Ramos (cell line): ENCODE measurements at regions not wholly inside any gene's neighbourhood (a gene's known extent, or its start where the extent isn't known, plus 50 kb on each side); places are given as distances from the start of the nearest gene placed in this dataset.

Experiments used
- in situ Hi-C: fragments of 300-500 bp; cut with MboI; formaldehyde crosslinking; loops from one replicate; pipeline ENCODE4 v1.14.3; 2022; ENCODE audit warnings: low sequenced_read_pairs; ENCODE audit not compliant: unreplicated experiment

DNA sequence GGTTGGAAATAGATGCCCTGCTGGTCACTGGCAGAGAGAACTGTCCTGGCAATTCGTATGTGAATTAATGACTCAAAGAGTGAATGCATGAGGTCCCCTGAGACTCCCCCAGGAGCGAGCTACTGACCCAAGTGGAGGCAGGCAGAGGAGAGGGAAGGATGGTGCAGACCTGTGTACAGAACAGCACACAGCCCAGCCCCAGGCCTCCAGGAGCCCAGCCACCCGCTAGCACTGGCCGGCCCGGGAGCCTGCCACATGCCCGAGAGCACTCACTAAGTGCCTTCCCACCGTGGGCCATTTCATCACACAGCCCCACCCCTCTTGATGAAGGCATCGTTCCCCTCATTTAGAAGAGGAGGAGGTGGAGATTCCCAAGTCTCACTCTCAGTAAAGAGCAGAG, 62.0 kb upstream of the IGSF21 start:
- in situ Hi-C loops: no loop called here

DNA sequence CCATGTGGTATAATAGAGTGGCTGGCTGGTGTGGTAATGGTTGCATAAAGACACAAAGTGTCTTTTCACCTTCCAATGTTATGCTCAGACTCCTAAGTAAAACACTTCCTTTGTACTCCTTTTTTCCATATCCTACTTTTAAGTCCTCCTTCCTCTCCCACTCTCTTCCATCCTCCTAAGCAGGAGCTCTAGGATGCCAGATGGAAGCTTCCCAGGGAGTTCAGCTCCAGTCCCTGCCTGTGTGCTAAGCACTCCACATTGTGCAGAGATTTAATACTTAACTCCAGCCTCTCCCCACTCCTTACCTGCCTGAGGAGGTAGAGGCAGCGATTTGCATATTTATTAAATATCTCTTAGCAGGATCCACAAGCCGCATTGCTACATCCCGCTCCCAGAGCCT, 60.5 kb upstream of the IGSF21 start:
- in situ Hi-C loops: no loop called here

- in situ Hi-C loops: no loop called here
These were observed 58.4 kb upstream of the IGSF21 start for GRCh38 chr1:18049228-18049627.

GRCh38 chr1:18052671-18053070, 54.9 kb upstream of the IGSF21 start:
- in situ Hi-C loops: no loop called here

DNA sequence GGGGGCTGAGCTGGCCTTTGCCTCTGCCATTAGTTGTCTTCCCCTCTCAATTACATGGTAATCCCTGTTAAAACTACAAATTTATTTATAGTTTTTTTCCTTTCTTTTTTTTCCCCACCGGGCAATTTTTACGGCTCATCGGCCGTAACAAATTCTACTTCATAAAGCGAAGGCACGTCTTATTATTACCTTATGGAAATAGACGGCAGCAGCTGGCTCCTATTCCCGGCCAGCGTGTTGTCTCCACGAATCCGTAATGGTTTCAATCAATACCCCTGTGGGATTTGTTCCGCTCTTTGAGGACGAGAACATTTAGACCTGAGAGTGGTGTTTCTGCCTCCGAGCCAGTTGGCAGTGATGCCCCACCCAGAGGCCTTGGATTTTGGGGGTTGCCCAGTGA, 52.4 kb upstream of the IGSF21 start:
- in situ Hi-C loops: no loop called here

DNA sequence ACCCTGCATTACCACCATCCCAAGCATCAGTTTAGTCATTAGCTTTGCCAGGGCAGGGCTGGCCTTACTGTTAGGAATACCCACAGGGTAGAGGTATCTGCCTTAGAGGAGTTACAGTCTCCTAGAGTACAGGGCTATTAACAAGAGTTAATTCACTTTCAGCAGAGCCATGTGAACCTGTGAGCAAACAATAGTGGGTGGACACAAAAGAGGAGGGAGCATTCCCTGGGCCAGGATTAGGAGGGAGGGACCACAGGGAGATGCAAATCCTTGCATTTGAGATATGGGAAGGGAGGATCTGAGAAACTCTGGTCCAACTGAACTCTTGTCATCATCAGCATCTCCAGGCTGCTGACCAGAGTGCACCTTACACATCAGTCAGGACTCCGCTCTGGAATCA, 51.1 kb upstream of the IGSF21 start:
- in situ Hi-C loops: no loop called here

- in situ Hi-C loops: no loop called here
These were observed 50.0 kb upstream of the IGSF21 start for GRCh38 chr1:18057623-18058022.
